HG03342 (cell line): ENCODE measurements at regions not wholly inside any gene's neighbourhood (a gene's known extent, or its start where the extent isn't known, plus 50 kb on each side); places are given as distances from the start of the nearest gene placed in this dataset.
A peak's percentile ranks its signal among the peaks of the same experiment; 100 is the strongest.

Source experiments
- ATAC-seq: cut with Tn5 transposase; IDR thresholded peaks from one replicate; pipeline ENCODE4 v1.9.1; 2021; ENCODE audit warnings: mild to moderate bottlenecking, moderate library complexity; ENCODE audit not compliant: unreplicated experiment

DNA sequence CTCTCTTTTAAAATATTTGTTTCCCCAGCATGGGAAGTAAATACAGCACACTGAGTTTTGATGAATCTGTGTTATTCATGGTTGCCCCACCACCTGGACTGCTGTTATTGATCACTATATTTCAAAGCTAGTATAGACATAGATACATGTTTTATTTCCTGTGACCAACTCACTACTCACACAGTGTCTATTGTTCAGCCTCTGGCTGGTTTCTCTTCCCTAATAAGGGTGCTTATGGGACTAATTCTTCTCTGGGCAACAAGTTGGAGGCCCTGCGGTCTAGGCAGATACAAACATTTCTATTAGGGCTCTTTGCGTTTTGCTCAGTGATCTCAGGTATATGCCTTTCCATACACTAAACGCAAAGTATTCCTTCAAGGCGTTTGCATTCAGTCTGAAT is 1191.0 kb upstream of the TMEM132C start:
- no peak for ATAC-seq

DNA sequence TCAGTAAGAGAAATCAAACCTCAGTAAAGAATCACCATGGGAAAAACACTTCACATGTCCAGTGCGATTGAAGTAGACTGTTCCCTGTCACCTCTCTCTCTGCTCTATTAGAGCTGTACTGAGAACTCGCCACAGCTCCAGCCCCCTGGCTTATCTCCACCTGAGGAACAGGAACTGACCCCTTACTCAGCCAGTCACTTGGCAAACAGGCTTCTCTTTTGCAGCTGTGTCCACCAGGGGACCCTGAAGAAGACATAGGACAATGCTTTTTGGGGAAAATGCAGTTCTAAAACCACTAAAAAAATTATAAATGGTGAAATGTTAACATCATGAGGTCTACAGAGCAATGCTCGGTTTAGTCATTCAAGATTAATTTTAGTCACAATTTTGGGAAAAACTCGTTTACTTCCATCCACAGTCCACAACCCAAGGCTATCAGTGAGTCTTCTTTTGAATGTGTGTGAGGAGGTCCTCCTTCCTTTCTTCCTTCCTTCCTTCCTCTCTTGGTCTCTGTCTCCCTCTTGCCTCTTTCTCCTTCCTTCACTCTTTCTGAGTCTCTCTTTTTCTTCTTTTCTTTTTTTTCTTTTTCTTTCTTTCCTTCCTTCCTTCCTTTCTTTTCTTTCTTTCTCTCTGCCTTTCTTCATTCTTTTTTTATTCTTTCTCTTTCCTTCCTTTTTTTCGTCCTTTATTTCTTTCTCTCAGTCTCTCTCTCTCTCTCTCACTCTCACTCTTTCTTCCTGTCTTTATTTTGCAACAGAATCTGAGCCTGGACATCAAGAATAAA is 1189.5 kb upstream of the TMEM132C start:
- no peak for ATAC-seq

DNA sequence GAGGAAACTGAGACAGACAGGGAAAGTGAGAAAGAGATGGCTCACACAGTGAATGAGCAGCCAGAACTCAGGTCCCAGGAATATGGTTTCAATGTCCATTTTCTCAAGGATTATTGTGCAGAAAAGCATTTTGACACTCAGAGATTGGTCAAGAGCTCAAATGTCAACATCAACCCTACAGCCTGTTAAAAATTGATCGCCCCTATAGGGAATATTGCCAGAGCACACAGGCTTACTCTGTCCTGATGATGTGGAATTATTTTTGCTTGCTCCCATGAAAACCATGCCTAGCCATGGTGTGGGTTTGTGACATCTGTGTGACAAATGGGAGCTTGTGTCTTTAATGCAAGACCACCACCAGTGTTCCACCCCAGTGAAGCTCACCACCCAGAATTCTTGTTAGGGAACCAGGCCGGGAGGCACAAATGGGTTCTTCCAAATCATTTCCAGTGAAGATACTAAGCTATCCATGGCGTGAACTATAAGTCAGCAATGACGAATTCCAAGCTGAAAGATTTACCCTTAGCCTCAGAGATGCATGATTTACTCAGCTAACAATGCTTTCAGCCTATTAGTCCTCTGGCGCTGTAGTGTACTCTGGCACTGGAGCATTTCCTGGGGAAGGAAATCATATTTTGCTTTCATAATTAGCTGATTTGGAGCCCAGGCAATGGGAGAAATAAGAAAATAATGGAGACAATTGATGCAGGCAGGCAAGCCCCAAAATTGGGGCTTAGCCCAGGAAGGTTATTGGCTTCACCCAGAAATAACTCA is 1188.2 kb upstream of the TMEM132C start:
- no peak for ATAC-seq

DNA sequence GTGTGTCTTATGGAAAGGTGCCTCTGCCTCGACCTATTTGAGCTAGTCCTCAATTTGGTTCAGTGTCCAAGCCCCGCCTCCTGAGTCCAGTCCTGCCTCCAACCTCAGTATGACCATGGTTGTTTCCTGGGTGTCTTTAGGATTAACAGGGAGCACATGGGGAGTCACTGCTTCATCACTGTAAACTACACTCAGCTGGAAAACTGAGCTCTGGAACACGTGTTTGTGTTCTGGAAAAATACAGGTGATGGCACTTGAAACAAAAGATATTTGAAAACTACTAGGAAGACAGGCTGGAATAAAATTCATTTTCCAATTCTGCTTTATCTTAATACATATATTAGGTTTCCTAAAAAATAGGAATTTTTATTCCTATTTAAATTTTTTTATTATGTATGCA is 1187.3 kb upstream of the TMEM132C start:
- ATAC-seq = no peak

DNA sequence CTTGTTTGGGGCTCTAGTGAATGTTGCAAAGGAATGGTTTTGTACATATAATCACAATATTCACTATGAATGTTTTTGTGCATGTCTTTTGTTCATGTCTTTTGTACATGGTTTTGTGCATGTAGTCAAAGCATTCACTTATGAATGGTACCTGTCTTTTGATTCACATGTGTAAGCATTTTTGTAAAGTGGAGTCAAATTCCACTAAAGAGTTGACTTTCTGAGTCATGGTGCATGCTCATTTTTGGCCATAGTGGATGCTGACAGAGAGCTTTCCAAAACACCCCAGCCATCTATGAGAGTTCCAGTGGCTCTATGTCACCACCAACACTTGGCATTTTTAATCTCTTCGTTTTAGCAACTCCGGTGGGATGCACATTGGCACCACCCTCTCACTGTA is 1185.9 kb upstream of the TMEM132C start:
- ATAC-seq = no peak

DNA sequence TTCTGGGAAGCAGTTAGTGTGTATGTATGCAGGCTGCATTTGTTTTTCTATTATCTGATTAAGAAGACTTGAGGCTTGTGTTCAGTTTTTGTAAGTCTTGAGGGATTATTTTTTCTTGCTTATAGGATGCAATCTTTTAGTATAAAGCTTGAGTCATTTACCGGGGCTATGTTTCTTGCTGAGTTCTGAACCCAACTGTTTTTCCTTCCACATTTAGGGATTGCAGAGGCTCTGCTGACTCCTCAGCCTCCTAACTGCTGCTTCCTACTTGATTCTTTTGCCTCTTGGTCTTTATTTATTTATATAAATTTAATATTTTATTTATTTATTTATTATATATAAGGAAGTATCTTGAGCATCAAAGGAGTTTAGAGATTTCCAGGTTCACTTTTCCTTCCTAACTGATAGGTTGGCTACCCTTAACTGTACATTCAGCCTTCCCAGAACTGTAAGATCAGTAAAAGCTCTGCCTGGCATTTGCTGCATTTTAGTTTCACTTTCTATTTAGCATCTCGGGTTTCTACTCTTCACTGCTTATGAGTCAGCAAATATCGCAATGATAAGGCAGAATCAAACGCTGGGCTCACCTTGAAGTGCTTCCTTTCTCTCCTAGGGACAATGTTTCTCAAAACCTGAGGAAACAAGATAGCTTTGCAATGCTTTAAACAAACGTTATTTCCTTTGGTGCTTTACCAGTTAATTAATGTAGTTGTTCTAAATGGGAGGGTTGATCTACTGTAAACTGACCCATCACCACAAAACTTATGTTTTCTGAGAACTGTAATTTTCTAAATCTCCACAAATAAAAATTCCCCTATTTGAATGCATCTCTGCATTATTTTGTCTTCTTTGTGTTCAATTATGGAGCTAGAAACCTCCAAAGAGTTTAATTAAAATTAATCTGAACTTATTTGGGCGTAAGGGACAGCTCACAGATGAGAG is 1183.7 kb upstream of the TMEM132C start:
- peak; percentile 99 for ATAC-seq

DNA sequence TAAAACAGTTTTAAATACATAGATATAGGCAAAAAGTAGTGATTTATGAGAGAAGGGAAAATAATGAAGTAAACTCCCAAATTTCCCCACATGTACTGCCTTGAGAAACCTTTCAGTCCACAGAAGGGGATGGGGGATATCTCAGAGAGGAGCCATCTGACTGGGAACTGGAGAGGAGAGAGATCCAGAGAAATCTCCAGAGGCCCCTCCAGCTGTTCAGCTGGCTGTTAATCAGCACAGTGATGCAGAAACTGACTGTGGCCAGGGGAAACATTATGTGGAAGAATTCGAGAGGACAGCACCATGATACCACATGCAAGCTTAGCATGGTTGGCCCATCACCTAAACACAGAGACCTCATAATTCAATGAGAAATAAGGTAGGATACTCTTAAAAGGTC is 1165.9 kb upstream of the TMEM132C start:
- no peak for ATAC-seq

DNA sequence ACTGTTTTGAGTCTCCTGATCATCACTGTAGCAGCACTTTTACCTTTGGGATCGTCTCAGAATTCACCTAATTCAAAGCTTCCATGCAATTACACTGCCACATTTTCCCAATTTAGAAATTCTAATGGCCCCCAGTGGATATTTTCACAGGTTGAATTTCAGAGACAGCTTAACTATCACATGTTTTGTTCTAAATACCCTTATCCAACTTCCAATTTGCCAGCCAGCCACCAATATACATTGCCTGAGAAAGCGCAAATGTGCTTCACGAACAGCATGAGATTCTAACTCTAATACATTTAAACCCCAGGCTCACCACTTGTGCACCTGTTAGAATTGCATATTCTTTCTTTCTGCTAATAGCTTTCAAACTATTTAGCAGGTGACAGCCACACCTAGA is 1160.9 kb upstream of the TMEM132C start:
- ATAC-seq = no peak

DNA sequence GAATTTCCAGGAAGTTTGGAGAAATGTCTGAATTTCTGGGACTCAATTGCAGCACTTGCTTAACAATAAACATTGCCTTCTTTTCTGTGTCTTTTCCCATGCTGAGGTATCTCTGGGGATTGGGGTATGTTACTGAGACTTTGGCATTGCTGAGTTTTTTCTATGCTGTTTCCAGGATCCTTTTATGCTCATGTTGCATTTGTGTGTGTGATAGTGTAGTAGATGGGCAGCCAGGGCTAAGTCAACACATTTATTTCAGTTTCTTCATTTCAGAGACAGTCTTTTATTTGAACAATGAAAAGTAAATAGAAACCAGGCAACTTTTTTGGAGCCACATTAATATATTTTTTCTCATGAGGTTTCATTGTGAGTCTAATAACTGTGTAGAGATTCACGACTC is 1160.3 kb upstream of the TMEM132C start:
- no peak for ATAC-seq

DNA sequence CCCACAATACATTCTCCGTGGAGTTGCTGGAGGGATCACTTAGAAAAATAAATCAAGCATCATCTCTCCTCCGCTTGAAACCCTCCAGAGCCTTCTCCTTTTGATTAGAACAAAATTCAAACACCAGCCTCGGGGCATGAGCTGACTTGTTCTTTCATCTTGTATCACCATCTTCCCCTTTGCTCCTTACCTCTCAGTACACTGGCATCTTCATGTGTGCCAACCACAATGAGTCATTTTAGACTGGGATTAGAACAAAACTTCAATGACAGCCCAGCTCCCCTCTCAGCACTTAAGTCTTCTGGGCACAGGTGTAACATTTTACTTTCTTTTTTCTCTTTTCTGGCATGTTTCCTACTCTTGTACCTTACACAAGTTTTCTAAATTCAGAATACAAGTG is 1159.2 kb upstream of the TMEM132C start:
- no peak for ATAC-seq

DNA sequence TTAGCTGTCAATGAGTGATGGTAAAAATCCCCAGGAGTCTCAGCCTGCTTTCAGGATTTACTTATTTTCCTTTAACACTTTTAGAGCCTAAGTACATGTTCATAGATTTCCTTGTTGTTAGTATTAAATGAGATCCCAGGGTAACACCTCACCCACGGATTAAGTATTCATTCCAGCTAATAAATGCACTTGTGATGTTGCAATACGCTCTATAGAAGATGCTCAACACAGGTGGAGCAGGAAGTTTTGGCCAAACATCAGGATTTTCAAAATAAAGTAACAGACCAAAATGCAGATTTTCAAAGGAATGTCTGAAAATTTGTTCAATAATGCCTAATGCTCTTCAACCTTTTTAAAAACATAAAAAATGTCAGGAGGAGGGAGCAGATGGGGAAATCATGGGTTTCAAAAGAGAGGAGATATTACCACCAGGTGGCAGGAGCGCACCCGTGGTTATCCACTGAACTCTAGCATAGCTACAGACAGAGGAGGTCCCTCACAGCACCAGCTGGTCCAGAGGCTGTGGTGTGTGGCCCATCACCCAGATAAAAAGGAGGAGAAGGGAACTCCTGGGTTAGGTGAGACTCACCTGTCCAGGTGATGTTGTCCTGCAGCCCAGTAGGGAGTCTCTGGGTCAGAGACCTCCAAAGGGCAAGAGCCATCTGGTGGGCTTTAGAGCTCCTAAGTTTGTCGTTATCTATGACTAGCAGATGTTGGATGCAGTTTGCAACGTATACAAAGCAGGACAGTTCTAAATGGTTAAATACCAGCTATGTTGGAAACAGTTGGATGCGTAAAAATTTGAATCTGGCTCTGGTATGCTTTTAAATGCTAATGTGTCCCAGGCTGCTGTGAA is 1158.4 kb upstream of the TMEM132C start:
- ATAC-seq = peak; percentile 93

DNA sequence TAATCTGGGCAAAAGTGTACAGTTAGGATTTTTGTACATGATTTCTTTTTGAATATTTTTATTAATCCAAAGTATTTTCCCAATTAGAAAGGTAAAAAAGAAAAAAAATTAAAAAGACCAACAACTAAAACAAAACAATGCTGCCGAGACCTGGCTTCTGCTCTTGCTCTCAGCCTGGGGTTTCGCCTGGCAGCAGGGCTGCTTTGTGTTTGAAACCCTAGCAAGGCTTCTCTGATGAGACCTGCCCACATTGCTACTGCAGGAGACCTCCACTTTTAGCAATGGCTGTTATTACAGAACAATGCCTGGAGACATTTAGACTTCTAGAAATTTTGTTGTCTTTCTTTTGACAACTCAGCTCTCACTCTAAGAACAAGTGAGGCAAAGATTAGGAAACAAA is 1153.0 kb upstream of the TMEM132C start:
- no peak for ATAC-seq

DNA sequence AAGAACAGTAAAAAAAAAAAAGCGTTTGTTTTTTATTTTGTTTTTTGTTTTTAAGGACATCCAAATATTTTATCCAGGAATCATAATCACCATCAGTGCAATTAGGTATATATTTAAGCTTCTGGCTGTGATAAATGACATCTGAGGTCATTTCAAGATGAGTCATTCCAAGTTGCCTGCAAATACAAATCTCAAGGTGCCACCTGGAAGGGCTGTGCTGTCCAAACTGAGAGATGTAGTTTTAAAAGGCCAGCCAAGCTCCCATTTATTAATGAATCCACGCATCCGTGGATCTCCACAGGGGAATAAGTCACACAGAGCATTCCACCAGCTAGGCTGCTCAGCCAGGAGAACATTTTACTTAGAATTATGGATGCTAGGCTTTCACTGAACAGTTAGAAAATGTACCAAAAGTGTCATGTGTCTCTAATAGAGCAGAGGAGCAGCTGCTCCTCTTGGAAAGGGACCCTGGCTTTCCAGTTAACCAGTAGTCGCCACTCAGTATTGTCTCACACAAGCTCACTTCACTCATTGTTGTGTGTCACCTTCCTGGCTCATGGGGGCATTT is 1151.4 kb upstream of the TMEM132C start:
- no peak for ATAC-seq

DNA sequence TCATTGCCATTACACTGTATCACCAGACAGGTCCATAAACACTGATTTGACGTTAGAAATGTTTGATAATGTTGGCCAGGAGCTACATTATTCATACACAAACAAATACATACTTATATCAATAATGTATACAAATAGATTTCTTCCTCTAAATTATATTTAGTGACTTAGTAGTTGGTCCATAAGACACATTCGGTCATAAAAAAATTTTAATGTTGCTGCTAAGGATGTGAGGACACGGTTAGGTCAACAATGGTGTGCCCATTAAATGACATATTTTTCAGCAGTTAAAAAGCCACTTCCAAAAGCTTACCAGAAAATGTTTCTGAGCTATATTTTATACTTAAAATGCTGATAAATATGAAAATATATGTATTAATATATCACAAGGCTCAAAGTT is 1148.7 kb upstream of the TMEM132C start:
- no peak for ATAC-seq

DNA sequence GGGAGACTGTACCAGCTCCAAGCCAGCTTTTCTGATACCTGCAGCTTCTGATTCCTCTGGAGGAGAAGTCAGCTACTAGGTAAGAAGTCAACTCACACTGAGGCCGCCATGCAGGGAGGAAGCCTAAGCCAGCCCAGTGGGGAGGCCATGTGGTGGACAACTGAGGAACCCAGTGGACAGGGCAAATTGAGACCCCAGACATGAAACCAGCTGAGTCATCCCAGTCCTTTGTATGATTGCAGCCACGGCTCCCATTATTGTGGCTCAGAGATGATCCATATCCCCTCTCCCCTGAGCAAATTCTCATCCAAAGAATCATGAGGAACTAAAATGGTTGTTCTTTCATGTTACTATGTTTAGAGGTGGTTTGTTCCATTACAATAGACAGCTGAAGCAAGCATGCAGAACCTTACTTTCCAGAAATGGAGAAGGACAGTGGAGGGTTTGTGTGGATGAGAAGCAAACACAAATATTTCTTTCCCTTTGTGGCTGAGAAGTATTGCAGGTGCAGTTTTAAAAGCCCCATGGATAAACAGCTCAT is 1147.3 kb upstream of the TMEM132C start:
- no peak for ATAC-seq

DNA sequence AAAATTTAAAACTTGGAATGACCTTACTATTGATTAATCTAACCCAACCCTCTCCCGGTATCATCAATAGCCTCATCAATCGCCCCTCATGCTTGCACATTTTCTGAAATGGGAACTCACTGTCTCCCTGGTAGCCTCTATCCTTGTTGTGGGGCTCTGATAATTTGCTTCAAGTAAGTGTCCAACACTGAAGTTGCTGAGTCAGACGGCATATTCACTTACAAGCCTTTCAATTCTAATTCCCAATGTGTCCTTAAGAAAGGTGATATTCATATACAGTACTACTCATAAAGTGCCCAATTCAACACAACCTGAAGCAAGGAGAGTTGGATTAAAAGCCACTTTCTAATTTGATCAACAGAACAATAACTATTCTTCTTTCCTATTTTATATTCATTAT is 1146.1 kb upstream of the TMEM132C start:
- ATAC-seq = no peak

DNA sequence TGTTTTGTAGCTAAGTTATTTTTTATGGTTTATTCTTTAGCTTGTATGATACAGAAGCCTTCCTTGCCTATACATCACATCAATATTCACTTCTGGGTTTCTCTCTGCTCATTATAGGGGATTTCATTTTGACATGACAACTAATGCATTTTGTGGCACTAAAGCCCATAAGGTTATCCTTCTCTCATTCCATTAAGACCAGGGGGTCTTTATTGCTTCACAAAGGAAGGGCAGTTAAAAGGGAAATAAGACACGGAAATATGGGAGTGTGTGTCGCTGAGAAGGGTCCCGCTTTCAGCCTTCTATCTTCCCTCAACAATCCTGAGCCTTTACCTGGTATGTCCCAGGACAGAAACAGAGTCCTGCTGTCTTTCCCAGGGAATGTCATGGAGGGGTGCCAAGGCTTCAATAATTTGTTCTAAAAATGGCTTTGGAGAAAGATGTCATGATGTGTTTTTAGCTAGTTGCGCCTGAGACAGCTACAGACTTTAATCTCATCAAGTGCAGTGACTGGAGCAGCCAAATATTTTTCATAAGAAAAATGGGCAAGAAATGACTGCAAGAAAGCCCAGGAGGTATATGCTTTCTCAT is 1145.4 kb upstream of the TMEM132C start:
- no peak for ATAC-seq

DNA sequence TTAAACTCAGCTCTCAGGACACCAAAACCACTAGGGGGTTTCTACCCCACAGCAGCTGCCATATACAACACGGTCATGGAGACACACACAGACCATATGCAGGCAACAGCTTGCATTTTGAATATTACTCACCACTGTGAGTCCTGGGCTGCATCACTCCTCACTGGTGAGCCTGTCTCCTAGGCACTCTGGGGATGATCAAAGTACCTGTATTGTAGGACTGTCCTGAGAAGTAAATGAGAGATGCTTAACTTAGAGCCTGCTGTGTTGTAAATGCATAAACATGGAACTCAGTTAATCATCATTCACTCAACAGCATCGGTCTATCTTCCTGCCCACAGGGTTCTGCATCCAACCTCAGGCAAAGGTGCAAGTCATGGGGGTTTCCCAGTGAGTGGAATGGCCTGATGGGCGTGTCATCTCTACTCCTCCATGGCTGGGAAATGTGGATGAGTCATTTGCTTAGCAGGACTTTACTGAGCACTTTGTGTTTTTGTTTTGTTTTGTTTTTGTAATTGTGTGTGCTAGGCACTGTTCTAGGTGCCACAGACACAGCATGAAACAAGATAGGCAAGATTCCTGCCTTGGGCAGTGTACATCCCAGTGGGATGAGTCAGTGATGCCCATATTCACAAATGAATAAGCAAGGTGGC is 1141.2 kb upstream of the TMEM132C start:
- ATAC-seq = peak; percentile 86

DNA sequence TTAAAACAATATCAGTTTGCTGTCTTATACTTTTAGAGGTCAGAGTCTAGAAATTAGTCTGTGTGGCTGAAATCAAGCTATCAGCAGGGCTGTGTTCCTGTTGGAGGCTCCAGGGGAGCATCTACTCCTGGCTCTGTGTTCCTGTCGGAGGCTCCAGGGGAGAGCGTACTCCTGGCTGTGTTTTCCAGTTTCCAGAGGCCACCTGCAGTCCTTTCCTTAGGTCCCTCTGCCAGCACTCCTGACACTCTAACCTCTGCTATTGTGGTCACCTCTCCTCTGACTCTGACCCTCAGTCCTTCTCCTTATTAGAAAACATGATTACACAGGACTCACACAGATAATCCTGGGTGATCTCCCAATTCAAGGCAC is 1140.7 kb upstream of the TMEM132C start:
- no peak for ATAC-seq
